Testis (tissue), 2 donors: ENCODE measurements at regions not wholly inside any gene's neighbourhood (a gene's known extent, or its start where the extent isn't known, plus 50 kb on each side); places are given as distances from the start of the nearest gene placed in this dataset.

Experiments used
- DNase-seq: peaks from one replicate; pipeline ENCODE4 v3.0.0-alpha.2; 2019
- H3K27ac ChIP-seq, 2 donors: fragments of 200-600 bp; sonication (generic); one replicate each; pipeline ENCODE4 v1.5.1; 2019
- H3K27me3 ChIP-seq: fragments of 200-600 bp; sonication (generic); one replicate; pipeline ENCODE4 v1.5.1; 2019
- H3K36me3 ChIP-seq: fragments of 200-600 bp; sonication (generic); one replicate; pipeline ENCODE4 v1.5.1; 2017; ENCODE audit warnings: low read depth; ENCODE audit errors: missing control alignments
- H3K4me1 ChIP-seq: fragments of 200-600 bp; sonication (generic); one replicate; pipeline ENCODE4 v1.5.1; 2019
- H3K4me3 ChIP-seq, 2 donors: fragments of 200-600 bp; sonication (generic); one replicate each; pipeline ENCODE4 v1.5.1; 2017 to 2019
- H3K9me3 ChIP-seq: fragments of 200-600 bp; sonication (generic); one replicate; pipeline ENCODE4 v1.5.1; 2017
- CTCF ChIP-seq, 3 experiments: fragments of 450-650 bp in 2 of 3; fragments of 200-600 bp in 1 of 3; sonication (generic) in 1 of 3; IDR thresholded peaks; one replicate each; pipeline ENCODE4 v1.5.1; 2016 to 2019; ENCODE audit warnings: antibody characterized with exemption in 3 of 3, mild to moderate bottlenecking in 2 of 3, moderate library complexity in 1 of 3
- POLR2A ChIP-seq: fragments of 450-650 bp; IDR thresholded peaks from one replicate; pipeline ENCODE4 v1.6.1; 2017; ENCODE audit warnings: antibody characterized with exemption, mild to moderate bottlenecking, moderate library complexity
- WGBS, 2 donors: methylation state at CpG; one replicate each; pipeline ENCODE4 v1.1.5; 2018; 5-methylcytosine and 5-hydroxymethylcytosine counted together
- intact Hi-C: fragments of 100-400 bp; cut with DNase I; formaldehyde crosslinking; loops from one replicate; pipeline ENCODE4 v1.15.1; 2023; ENCODE audit warnings: low total_unique reads

GRCh38 chr14:38874721-38875120, 228.3 kb downstream of the SEC23A start:
- Histone ChIP-seq H3K4me1 (no peaks in the 10 kb centered on the region), H3K9me3 (no peaks in the 10 kb centered on the region), H3K27ac (no peak overlapping the region), H3K36me3 (no peaks in the 10 kb centered on the region), H3K27me3 (no peaks in the 10 kb centered on the region), H3K4me3 (no peak overlapping the region)
- TF ChIP-seq POLR2A = no peak
- no peak for TF ChIP-seq CTCF (IDR thresholded peaks at IDR 0.05)
- 91 to 93% methylated on average over 2 of the region's 2 CpGs for WGBS, 2 donors
- intact Hi-C loops = no loop called here
- DNase-seq = no peak

DNA sequence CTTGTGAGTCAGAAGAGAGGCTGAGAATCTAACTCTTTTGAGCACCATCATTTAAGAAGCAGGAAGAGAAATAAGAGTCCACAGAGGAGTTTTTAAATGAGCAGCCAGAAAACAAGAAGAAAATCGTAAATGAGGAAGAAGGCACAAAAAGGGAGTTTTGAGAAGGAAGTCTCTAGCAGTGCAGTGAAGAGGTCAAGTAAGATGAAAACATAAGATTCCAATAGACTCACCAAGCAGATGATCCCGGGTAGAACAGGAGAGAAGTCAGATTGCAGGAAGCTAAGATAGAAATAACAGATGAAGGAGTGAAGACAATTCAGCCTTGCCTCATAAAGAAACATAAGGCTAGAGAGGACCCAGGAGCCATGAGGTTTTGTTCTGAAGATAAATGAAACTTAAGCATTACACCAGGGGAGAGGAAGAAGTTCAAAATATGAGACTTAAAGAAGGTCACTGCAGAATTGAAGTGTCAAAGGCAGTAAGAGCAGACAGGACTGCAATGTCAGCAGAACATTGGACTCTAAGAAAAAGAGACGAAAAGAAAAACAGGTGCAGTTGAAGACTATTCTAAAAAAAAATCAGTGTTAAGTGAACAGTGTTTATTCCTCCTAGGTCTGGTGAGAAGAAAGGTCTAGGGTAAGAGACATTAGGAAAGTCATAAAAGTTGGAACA, 229.0 kb downstream of the SEC23A start:
- Histone ChIP-seq H3K27ac (no peak overlapping the region), H3K27me3 (no peaks in the 10 kb centered on the region), H3K36me3 (no peaks in the 10 kb centered on the region), H3K4me3 (no peak overlapping the region), H3K9me3 (no peaks in the 10 kb centered on the region), H3K4me1 (no peaks in the 10 kb centered on the region)
- intact Hi-C loops = no loop called here
- DNase-seq = no peak
- 62 to 80% methylated on average over 3 of the region's 3 CpGs for WGBS, 2 donors
- no peak for TF ChIP-seq CTCF (IDR thresholded peaks at IDR 0.05)
- TF ChIP-seq POLR2A = no peak

DNA sequence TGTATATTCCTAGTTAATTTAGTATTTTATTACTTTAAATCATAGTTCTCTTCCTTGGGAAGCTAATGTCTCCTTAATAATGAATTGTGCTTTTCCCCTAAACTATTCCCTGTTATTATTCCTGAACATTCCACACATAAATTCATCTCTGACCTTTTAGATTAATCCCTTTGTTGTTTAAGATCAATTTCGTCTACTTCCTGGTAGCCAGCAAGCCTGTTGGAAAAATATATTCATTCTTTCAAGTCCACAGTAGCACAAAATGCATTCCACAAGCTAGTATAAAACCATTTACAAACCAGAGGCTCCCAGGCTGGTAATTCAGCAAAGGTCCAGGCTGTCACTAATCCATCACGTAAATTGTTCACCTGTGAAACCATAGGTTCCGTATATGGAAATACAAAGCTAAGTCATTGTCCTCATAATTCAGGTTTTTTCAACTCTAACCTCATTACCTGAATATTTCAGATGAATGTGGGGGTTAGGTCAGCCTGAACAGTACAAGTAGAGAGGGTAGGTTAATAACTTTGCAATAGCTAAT, 232.7 kb downstream of the SEC23A start:
- Histone ChIP-seq H3K4me1 (no peaks in the 10 kb centered on the region), H3K36me3 (no peaks in the 10 kb centered on the region), H3K27me3 (no peaks in the 10 kb centered on the region), H3K9me3 (no peaks in the 10 kb centered on the region), H3K4me3 (no peak overlapping the region), H3K27ac (no peak overlapping the region)
- no peak for TF ChIP-seq CTCF (IDR thresholded peaks at IDR 0.05)
- no peak for TF ChIP-seq POLR2A
- DNase-seq = no peak
- 81 to 82% methylated on average over 3 of the region's 3 CpGs for WGBS, 2 donors
- intact Hi-C loops = no loop called here

DNA sequence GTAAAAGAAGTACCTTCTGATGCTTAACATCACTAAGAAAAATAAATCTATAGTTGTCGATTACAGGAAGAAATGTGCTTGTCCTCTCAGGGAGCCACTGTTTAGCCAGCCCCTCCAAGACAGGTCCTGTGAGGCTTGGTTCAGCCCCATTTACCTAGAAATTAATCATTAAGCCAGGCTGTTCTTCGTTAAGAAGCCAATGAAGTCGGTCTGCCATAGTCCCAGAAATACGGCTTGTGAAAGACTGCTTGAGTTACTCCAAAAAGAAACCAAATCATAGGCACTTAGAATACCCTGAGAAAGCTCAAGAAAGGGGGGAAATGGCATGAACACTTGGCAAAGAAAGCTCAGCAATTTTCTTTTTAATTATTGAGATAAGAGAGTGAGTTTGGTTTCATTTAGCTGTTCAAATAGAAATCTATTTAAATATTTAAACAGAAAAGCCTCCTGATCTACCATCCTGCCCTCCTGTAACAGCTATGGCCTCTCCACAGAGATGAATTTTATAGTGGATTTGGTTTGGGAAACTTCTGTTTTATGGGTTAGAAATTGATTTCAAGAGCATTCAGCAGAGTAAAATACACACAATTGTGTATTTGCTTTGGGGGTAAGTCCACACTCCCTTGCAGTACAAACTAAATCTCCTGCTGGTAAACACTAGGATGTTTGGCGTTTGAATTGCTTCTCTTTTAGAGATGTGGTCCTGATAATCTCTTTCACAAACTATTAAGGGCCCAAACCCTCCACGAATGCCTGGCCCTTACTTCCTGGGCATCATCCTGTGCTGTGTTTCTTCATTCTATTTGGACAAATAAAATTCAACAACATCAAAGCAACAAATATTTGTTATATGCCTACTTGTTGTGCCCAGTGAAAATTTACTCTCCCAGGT, 234.4 kb downstream of the SEC23A start:
- DNase-seq = no peak
- Histone ChIP-seq H3K27ac (no peak overlapping the region), H3K4me3 (no peak overlapping the region), H3K27me3 (no peaks in the 10 kb centered on the region), H3K4me1 (no peaks in the 10 kb centered on the region), H3K9me3 (no peaks in the 10 kb centered on the region), H3K36me3 (no peaks in the 10 kb centered on the region)
- WGBS, 2 donors = 73 to 80% methylated on average over 6 of the region's 6 CpGs
- no peak for TF ChIP-seq CTCF (IDR thresholded peaks at IDR 0.05)
- no peak for TF ChIP-seq POLR2A
- intact Hi-C loops = no loop called here
